Astrocyte (in vitro differentiated cells and primary cell): ENCODE measurements at regions not wholly inside any gene's neighbourhood (a gene's known extent, or its start where the extent isn't known, plus 50 kb on each side); places are given as distances from the start of the nearest gene placed in this dataset.
A peak's percentile ranks its signal among the peaks of the same experiment; 100 is the strongest.

Experiments used
- DNase-seq: peaks from one replicate; pipeline ENCODE4 v3.0.0-alpha.2; 2010; ENCODE audit warnings: low read depth
- FAIRE-seq: peaks from 2 replicates; lab custom pipeline; 2011; peaks lifted over from hg19 to GRCh38; lab: Jason Lieb, UNC
- H2AFZ ChIP-seq: 2 replicates; pipeline ENCODE4 v1.6.0; 2012; ENCODE audit warnings: low read depth, low read length, inconsistent platforms
- H3K27ac ChIP-seq: 2 replicates; pipeline ENCODE4 v1.5.1; 2011; ENCODE audit warnings: low read depth, low read length, inconsistent platforms
- H3K27me3 ChIP-seq: 2 replicates; pipeline ENCODE4 v1.6.0; 2011; ENCODE audit warnings: low read length, inconsistent platforms; ENCODE audit not compliant: insufficient read depth
- H3K36me3 ChIP-seq: 2 replicates; pipeline ENCODE4 v1.5.1; 2011; ENCODE audit warnings: low read length, inconsistent platforms; ENCODE audit not compliant: insufficient read depth
- H3K4me1 ChIP-seq: 2 replicates; pipeline ENCODE4 v1.5.1; 2011; ENCODE audit warnings: low read length, inconsistent platforms; ENCODE audit not compliant: insufficient read depth
- H3K4me2 ChIP-seq: 2 replicates; pipeline ENCODE4 v1.6.0; 2012; ENCODE audit warnings: low read length, inconsistent platforms
- H3K4me3 ChIP-seq: 2 replicates; pipeline ENCODE4 v1.5.1; 2011; ENCODE audit warnings: low read depth, mild to moderate bottlenecking, low read length, inconsistent platforms; ENCODE audit not compliant: insufficient read depth
- H3K79me2 ChIP-seq: 2 replicates; pipeline ENCODE4 v1.6.0; 2012; ENCODE audit warnings: mild to moderate bottlenecking, low read length, inconsistent platforms; ENCODE audit not compliant: insufficient read depth
- H3K9ac ChIP-seq: 2 replicates; pipeline ENCODE4 v1.6.0; 2012; ENCODE audit warnings: mild to moderate bottlenecking, low read length, inconsistent platforms
- H3K9me3 ChIP-seq: 2 replicates; pipeline ENCODE4 v1.5.1; 2012; ENCODE audit warnings: low read depth, mild to moderate bottlenecking, low read length, inconsistent platforms; ENCODE audit not compliant: insufficient read depth
- H4K20me1 ChIP-seq: 2 replicates; pipeline ENCODE4 v1.6.0; 2012; ENCODE audit warnings: low read length, inconsistent platforms; ENCODE audit not compliant: insufficient read depth
- H3K27ac Mint-ChIP-seq: one replicate; pipeline ENCODE4 v1.8.0; 2021; ENCODE audit warnings: mild to moderate bottlenecking, mixed read lengths; ENCODE audit not compliant: unreplicated experiment
- H3K27me3 Mint-ChIP-seq: one replicate; pipeline ENCODE4 v1.8.0; 2021; ENCODE audit warnings: low read depth, mixed read lengths; ENCODE audit not compliant: unreplicated experiment
- H3K36me3 Mint-ChIP-seq: one replicate; pipeline ENCODE4 v1.8.0; 2021; ENCODE audit warnings: low read depth, mixed read lengths; ENCODE audit not compliant: unreplicated experiment
- H3K4me1 Mint-ChIP-seq: one replicate; pipeline ENCODE4 v1.8.0; 2021; ENCODE audit warnings: low read depth, mixed read lengths; ENCODE audit not compliant: unreplicated experiment
- H3K4me3 Mint-ChIP-seq: one replicate; pipeline ENCODE4 v1.8.0; 2021; ENCODE audit warnings: mild to moderate bottlenecking, moderate library complexity, mixed read lengths; ENCODE audit not compliant: unreplicated experiment
- H3K9me3 Mint-ChIP-seq: one replicate; pipeline ENCODE4 v1.8.0; 2021; ENCODE audit warnings: mild to moderate bottlenecking, mixed read lengths; ENCODE audit not compliant: unreplicated experiment
- CTCF ChIP-seq: IDR thresholded peaks from 2 replicates; pipeline ENCODE4 v1.5.1; 2011; ENCODE audit warnings: low read depth, mild to moderate bottlenecking, inconsistent platforms, low read length, moderate library complexity; ENCODE audit not compliant: insufficient read depth
- EZH2 ChIP-seq: IDR thresholded peaks from 2 replicates; pipeline ENCODE4 v1.6.1; 2012; ENCODE audit warnings: mild to moderate bottlenecking, low read length, inconsistent platforms; ENCODE audit not compliant: insufficient read depth

DNA sequence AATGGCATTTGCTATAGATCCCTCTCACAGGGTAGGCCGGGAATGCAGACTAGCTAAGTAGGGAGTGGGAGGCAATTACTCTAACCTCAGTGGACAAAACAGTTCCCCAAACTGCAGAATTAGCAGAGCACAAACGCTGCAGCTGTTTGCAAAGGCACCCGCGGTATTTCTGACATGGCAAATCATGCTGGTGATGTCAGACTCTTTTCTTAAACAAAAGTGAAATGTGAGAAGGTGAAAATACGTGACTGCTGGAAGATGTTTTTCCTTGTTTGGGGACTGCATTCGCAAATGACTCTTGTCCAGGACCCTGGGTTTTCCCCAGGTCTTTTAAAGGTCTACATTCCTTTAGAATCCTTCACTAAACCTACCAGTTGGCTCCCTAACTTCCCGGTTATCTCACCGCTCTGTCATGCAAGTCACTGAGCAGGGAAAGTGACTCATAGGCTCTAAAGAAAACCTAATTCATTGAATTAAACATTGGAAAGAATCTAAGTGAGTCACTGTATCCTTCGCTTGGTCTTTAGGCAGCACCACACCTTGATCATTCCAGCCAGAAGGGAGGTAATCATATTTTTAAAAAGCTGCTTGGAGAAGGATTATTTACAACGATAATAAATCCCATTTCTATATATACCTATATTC lies 91.5 kb upstream of the DNAH5 start:
- H3K36me3 ChIP-seq, result no peaks in the 10 kb centered on the region
- peak overlapping the region; percentile 54 for H3K4me3 Mint-ChIP-seq
- no peak overlapping the region for H2AFZ ChIP-seq
- H3K4me1 Mint-ChIP-seq, result peaks cover 73% of the 10 kb centered on the region
- no peaks in the 10 kb centered on the region for H3K9me3 ChIP-seq
- H3K27ac ChIP-seq, result peak overlapping the region; percentile 97
- H3K27ac Mint-ChIP-seq, result peak overlapping the region; percentile 98
- peak overlapping the region; percentile 14 for H3K4me3 ChIP-seq
- no peak for TF ChIP-seq CTCF
- TF ChIP-seq EZH2, result no peak
- H3K27me3 ChIP-seq, result no peaks in the 10 kb centered on the region
- H3K27me3 Mint-ChIP-seq, result no peaks in the 10 kb centered on the region
- peak; percentile 100 for DNase-seq
- H3K9me3 Mint-ChIP-seq, result no peaks in the 10 kb centered on the region
- H3K4me2 ChIP-seq, result peak overlapping the region; percentile 80
- H4K20me1 ChIP-seq, result no peaks in the 10 kb centered on the region
- peaks cover 63% of the 10 kb centered on the region for H3K4me1 ChIP-seq
- H3K36me3 Mint-ChIP-seq, result no peaks in the 10 kb centered on the region
- FAIRE-seq, result peak; percentile 74
- H3K9ac ChIP-seq, result peak overlapping the region; percentile 86
- no peaks in the 10 kb centered on the region for H3K79me2 ChIP-seq

GRCh38 chr5:14034963-14035362 lies 90.5 kb upstream of the DNAH5 start:
- H3K9me3 Mint-ChIP-seq, result no peaks in the 10 kb centered on the region
- Histone ChIP-seq H3K4me1 (peaks cover 56% of the 10 kb centered on the region), H3K9ac (peak overlapping the region; percentile 80), H3K27ac (peak overlapping the region; percentile 97), H3K4me3 (no peak overlapping the region), H3K27me3 (no peaks in the 10 kb centered on the region), H3K79me2 (no peaks in the 10 kb centered on the region), H2AFZ (no peak overlapping the region), H4K20me1 (no peaks in the 10 kb centered on the region), H3K36me3 (no peaks in the 10 kb centered on the region), H3K4me2 (peak overlapping the region; percentile 67), H3K9me3 (no peaks in the 10 kb centered on the region)
- no peaks in the 10 kb centered on the region for H3K27me3 Mint-ChIP-seq
- no peaks in the 10 kb centered on the region for H3K36me3 Mint-ChIP-seq
- peak; percentile 27 for DNase-seq
- TF ChIP-seq CTCF (no peak), EZH2 (no peak)
- peaks cover 66% of the 10 kb centered on the region for H3K4me1 Mint-ChIP-seq
- FAIRE-seq, result no peak
- peak overlapping the region; percentile 30 for H3K4me3 Mint-ChIP-seq
- peak overlapping the region; percentile 98 for H3K27ac Mint-ChIP-seq

- H3K27ac Mint-ChIP-seq, result peak overlapping the region; percentile 54
- no peak overlapping the region for H3K4me3 ChIP-seq
- no peaks in the 10 kb centered on the region for H3K27me3 ChIP-seq
- H4K20me1 ChIP-seq, result no peaks in the 10 kb centered on the region
- peaks cover 47% of the 10 kb centered on the region for H3K4me1 Mint-ChIP-seq
- H3K27ac ChIP-seq, result peak overlapping the region; percentile 31
- H3K79me2 ChIP-seq, result no peaks in the 10 kb centered on the region
- no peaks in the 10 kb centered on the region for H3K9me3 ChIP-seq
- no peak overlapping the region for H3K9ac ChIP-seq
- peaks cover 35% of the 10 kb centered on the region for H3K4me1 ChIP-seq
- no peaks in the 10 kb centered on the region for H3K36me3 Mint-ChIP-seq
- no peaks in the 10 kb centered on the region for H3K27me3 Mint-ChIP-seq
- H3K4me3 Mint-ChIP-seq, result peak overlapping the region; percentile 18
- no peaks in the 10 kb centered on the region for H3K36me3 ChIP-seq
- TF ChIP-seq EZH2 (no peak), CTCF (no peak)
- DNase-seq (peak; percentile 73), FAIRE-seq (no peak)
- no peak overlapping the region for H2AFZ ChIP-seq
- no peaks in the 10 kb centered on the region for H3K9me3 Mint-ChIP-seq
- peak overlapping the region; percentile 18 for H3K4me2 ChIP-seq
These were observed 88.4 kb upstream of the DNAH5 start for GRCh38 chr5:14032918-14033317.
